ENCODE measurements at regions not wholly inside any gene's neighbourhood (a gene's known extent, or its start where the extent isn't known, plus 50 kb on each side); places are given as distances from the start of the nearest gene placed in this dataset.

DNA sequence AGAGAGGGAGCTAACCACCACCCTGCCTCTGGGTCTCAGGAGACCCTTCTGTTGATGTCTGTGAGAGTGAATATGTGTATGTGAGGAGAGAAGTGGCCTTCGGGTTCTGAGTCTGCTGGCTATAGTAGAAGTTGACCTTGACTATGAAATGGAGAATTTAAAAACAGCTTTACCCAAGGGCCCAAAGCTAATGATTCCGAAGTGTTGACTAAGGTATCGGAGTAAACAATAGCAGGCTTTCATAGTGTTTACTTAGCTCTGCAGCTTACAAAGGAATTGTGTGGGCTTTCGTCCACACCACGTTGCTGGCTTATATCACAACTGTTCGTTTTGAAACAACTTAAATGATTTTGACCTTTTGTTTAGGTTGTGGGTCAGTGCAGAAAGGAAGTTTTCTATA lies 126.5 kb upstream of the JAG1 start:
- H3K9me2 ChIP-seq (replicated peaks; ENCODE audit: low read depth, low read length) = no peaks in the 10 kb centered on the region
- no peak overlapping the region for H2AFZ ChIP-seq (ENCODE audit: low read length)
- no peak overlapping the region for H3K4me3 ChIP-seq (ENCODE audit: low read length, poor library complexity, severe bottlenecking)
- H4K20me1 ChIP-seq (ENCODE audit: insufficient read depth, low read length, poor library complexity, severe bottlenecking) = no peaks in the 10 kb centered on the region
- H3K9ac ChIP-seq (ENCODE audit: low read depth, low read length, poor library complexity, severe bottlenecking) = no peak overlapping the region
- no peaks in the 10 kb centered on the region for H3K9me3 ChIP-seq (ENCODE audit: insufficient read depth, low read depth, low read length)
- TF ChIP-seq EZH2phosphoT487 (IDR thresholded peaks at IDR 0.05; ENCODE audit: borderline replicate concordance) = no peak
- TF ChIP-seq, protein P1, sequence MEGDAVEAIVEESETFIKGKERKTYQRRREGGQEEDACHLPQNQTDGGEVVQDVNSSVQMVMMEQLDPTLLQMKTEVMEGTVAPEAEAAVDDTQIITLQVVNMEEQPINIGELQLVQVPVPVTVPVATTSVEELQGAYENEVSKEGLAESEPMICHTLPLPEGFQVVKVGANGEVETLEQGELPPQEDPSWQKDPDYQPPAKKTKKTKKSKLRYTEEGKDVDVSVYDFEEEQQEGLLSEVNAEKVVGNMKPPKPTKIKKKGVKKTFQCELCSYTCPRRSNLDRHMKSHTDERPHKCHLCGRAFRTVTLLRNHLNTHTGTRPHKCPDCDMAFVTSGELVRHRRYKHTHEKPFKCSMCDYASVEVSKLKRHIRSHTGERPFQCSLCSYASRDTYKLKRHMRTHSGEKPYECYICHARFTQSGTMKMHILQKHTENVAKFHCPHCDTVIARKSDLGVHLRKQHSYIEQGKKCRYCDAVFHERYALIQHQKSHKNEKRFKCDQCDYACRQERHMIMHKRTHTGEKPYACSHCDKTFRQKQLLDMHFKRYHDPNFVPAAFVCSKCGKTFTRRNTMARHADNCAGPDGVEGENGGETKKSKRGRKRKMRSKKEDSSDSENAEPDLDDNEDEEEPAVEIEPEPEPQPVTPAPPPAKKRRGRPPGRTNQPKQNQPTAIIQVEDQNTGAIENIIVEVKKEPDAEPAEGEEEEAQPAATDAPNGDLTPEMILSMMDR (conservative IDR thresholded peaks at IDR 0.05; ENCODE audit: low read length) = no peak
- no peaks in the 10 kb centered on the region for H3K36me3 ChIP-seq (ENCODE audit: insufficient read depth, low read length)
- H3K4me1 ChIP-seq (ENCODE audit: insufficient read depth, low read length, poor library complexity, severe bottlenecking) = no peaks in the 10 kb centered on the region
- no peaks in the 10 kb centered on the region for H3F3A ChIP-seq (ENCODE audit: low read depth)
- no peaks in the 10 kb centered on the region for H3K79me2 ChIP-seq (ENCODE audit: insufficient read depth, low read length)
- H3K27me3 ChIP-seq (ENCODE audit: insufficient read depth, low read length, poor library complexity, severe bottlenecking) = no peaks in the 10 kb centered on the region
- H3K4me2 ChIP-seq (ENCODE audit: low read depth, low read length, poor library complexity, severe bottlenecking) = no peak overlapping the region

DNA sequence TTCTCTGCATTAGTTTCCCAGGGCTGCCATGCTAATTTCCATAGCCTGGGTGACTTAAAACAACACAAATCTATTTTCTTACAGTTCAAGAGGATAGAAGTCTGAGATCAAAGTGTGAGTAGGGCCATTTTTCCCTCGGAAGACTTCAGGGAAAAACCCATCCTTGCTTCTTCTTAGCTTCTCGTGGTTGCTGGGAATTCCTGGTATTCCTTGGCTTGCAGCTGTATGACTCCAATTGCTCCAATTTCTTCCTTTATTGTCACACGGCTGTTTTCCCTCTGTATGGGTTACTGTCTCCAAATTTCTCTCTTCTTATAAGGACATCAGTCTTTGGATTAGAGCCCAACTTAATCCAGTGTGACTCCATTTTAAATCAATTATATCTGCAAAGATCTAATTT lies 128.4 kb upstream of the JAG1 start:
- no peaks in the 10 kb centered on the region for H3K9me3 ChIP-seq (ENCODE audit: insufficient read depth, low read depth, low read length)
- TF ChIP-seq EZH2phosphoT487 (IDR thresholded peaks at IDR 0.05; ENCODE audit: borderline replicate concordance) = no peak
- TF ChIP-seq, protein P1 (conservative IDR thresholded peaks at IDR 0.05; ENCODE audit: low read length) = no peak
- H3K4me3 ChIP-seq (ENCODE audit: low read length, poor library complexity, severe bottlenecking) = no peak overlapping the region
- no peak overlapping the region for H2AFZ ChIP-seq (ENCODE audit: low read length)
- no peak overlapping the region for H3K4me2 ChIP-seq (ENCODE audit: low read depth, low read length, poor library complexity, severe bottlenecking)
- H3K4me1 ChIP-seq (ENCODE audit: insufficient read depth, low read length, poor library complexity, severe bottlenecking) = no peaks in the 10 kb centered on the region
- no peaks in the 10 kb centered on the region for H3K9me2 ChIP-seq (replicated peaks; ENCODE audit: low read depth, low read length)
- H3K79me2 ChIP-seq (ENCODE audit: insufficient read depth, low read length) = no peaks in the 10 kb centered on the region
- no peaks in the 10 kb centered on the region for H4K20me1 ChIP-seq (ENCODE audit: insufficient read depth, low read length, poor library complexity, severe bottlenecking)
- no peaks in the 10 kb centered on the region for H3K36me3 ChIP-seq (ENCODE audit: insufficient read depth, low read length)
- no peaks in the 10 kb centered on the region for H3F3A ChIP-seq (ENCODE audit: low read depth)
- H3K27me3 ChIP-seq (ENCODE audit: insufficient read depth, low read length, poor library complexity, severe bottlenecking) = no peaks in the 10 kb centered on the region
- no peak overlapping the region for H3K9ac ChIP-seq (ENCODE audit: low read depth, low read length, poor library complexity, severe bottlenecking)

DNA sequence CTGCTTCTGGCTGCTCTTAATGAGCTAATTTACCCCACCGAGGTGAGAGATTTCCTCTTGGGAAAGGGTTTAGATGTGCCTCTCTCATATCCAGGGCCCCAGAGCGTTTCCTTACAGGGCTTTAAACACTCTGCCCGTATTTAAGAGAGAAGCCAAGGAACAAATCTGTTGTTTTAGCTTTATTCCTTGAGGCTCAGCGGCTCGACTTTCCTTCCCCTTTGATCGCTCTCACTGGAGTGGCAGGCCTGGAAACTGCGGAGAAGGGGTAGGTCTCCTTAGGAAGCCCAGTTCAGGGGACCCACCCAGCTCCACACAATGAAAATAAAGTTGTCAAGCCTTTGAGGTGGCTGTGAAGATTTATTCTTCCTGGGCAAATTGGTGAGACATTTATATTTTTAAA lies 132.0 kb upstream of the JAG1 start:
- H3K9me2 ChIP-seq (replicated peaks; ENCODE audit: low read depth, low read length) = no peaks in the 10 kb centered on the region
- no peaks in the 10 kb centered on the region for H3K4me1 ChIP-seq (ENCODE audit: insufficient read depth, low read length, poor library complexity, severe bottlenecking)
- no peaks in the 10 kb centered on the region for H3K79me2 ChIP-seq (ENCODE audit: insufficient read depth, low read length)
- H4K20me1 ChIP-seq (ENCODE audit: insufficient read depth, low read length, poor library complexity, severe bottlenecking) = no peaks in the 10 kb centered on the region
- no peak overlapping the region for H2AFZ ChIP-seq (ENCODE audit: low read length)
- TF ChIP-seq EZH2phosphoT487 (IDR thresholded peaks at IDR 0.05; ENCODE audit: borderline replicate concordance) = no peak
- TF ChIP-seq, protein P1 (conservative IDR thresholded peaks at IDR 0.05; ENCODE audit: low read length) = no peak
- H3K9me3 ChIP-seq (ENCODE audit: insufficient read depth, low read depth, low read length) = no peaks in the 10 kb centered on the region
- H3F3A ChIP-seq (ENCODE audit: low read depth) = no peaks in the 10 kb centered on the region
- H3K27me3 ChIP-seq (ENCODE audit: insufficient read depth, low read length, poor library complexity, severe bottlenecking) = no peaks in the 10 kb centered on the region
- H3K9ac ChIP-seq (ENCODE audit: low read depth, low read length, poor library complexity, severe bottlenecking) = no peak overlapping the region
- no peaks in the 10 kb centered on the region for H3K36me3 ChIP-seq (ENCODE audit: insufficient read depth, low read length)
- H3K4me3 ChIP-seq (ENCODE audit: low read length, poor library complexity, severe bottlenecking) = no peak overlapping the region
- H3K4me2 ChIP-seq (ENCODE audit: low read depth, low read length, poor library complexity, severe bottlenecking) = no peak overlapping the region
